Nephron progenitor cell (in vitro differentiated cells): ENCODE measurements at regions not wholly inside any gene's neighbourhood (a gene's known extent, or its start where the extent isn't known, plus 50 kb on each side); places are given as distances from the start of the nearest gene placed in this dataset.

Experiments used
- DNase-seq: peaks from one replicate; pipeline ENCODE4 v3.0.0; 2021
- H3K27ac Mint-ChIP-seq: 2 replicates; pipeline ENCODE4 v1.8.0; 2021; ENCODE audit warnings: mild to moderate bottlenecking, moderate library complexity, mixed read lengths
- H3K27me3 Mint-ChIP-seq: 2 replicates; pipeline ENCODE4 v1.8.0; 2021; ENCODE audit warnings: mild to moderate bottlenecking, low read depth, mixed read lengths; ENCODE audit not compliant: poor library complexity
- H3K36me3 Mint-ChIP-seq: 2 replicates; pipeline ENCODE4 v1.8.0; 2021; ENCODE audit warnings: low read depth, mixed read lengths
- H3K4me1 Mint-ChIP-seq: 2 replicates; pipeline ENCODE4 v1.8.0; 2021; ENCODE audit warnings: mixed read lengths
- H3K4me3 Mint-ChIP-seq: 2 replicates; pipeline ENCODE4 v1.8.0; 2021; ENCODE audit warnings: mild to moderate bottlenecking, moderate library complexity, mixed read lengths
- H3K9me3 Mint-ChIP-seq: 2 replicates; pipeline ENCODE4 v1.8.0; 2021; ENCODE audit warnings: mild to moderate bottlenecking, moderate library complexity, mixed read lengths
- TF ChIP-seq, protein P1 (sequence below): fragments of 200-600 bp; sonication (generic); IDR thresholded peaks from 2 replicates; pipeline ENCODE4 v1.5.0; 2021; ENCODE audit warnings: antibody characterized with exemption

DNA sequence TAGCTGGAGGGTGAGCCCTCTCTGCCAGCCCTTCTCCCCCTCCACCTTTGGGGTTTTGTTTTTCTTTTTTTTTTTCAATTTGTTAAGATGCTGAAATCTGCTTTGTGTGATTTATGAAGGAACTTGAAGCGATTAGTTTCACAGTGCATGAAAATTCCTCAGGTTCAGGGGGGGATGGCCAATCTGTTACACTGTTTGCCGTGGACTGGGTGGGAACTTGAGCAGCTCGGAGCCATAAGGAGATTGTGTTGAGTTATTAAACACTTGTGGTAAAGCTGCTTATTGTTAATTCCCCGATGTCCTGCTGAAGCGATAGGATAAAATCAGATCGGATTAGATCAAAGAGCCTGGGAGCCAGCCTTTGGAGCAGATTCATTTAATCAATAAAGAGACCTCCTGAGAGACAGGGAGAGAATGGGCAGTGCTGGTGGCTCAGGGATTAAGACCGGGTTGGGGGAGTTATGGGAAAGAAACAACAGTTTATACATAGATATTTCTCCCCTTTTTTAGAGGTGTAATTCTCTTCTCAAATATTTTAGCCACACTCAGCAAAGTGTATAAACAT, 105.8 kb upstream of the SPATA31D4 start:
- peaks cover 62% of the 10 kb centered on the region for H3K4me1 Mint-ChIP-seq
- no peaks in the 10 kb centered on the region for H3K36me3 Mint-ChIP-seq
- no peak for DNase-seq
- H3K9me3 Mint-ChIP-seq, result no peaks in the 10 kb centered on the region
- H3K27me3 Mint-ChIP-seq, result no peaks in the 10 kb centered on the region
- TF ChIP-seq, protein P1, sequence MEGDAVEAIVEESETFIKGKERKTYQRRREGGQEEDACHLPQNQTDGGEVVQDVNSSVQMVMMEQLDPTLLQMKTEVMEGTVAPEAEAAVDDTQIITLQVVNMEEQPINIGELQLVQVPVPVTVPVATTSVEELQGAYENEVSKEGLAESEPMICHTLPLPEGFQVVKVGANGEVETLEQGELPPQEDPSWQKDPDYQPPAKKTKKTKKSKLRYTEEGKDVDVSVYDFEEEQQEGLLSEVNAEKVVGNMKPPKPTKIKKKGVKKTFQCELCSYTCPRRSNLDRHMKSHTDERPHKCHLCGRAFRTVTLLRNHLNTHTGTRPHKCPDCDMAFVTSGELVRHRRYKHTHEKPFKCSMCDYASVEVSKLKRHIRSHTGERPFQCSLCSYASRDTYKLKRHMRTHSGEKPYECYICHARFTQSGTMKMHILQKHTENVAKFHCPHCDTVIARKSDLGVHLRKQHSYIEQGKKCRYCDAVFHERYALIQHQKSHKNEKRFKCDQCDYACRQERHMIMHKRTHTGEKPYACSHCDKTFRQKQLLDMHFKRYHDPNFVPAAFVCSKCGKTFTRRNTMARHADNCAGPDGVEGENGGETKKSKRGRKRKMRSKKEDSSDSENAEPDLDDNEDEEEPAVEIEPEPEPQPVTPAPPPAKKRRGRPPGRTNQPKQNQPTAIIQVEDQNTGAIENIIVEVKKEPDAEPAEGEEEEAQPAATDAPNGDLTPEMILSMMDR, result no peak
- no peak overlapping the region for H3K4me3 Mint-ChIP-seq
- peak overlapping the region; percentile 65 for H3K27ac Mint-ChIP-seq

DNA sequence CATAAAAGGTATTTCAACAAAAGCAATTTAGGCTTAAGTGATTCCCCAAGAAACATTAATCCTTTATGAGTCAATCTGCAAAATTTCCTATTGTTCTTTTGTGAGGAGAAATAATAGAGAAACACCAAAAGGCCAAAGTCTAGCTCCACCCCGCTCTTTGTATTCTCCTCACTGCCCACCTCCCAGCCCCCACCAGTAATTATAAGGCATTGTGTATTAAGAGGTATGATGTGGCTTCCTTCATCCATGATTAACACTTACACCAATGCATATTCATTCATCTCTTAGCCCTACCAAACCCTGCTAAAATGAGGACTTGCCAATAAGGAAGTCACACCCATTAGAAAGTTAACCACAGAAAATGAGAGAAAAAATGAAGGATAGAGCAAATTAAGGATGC, 105.3 kb upstream of the SPATA31D4 start:
- H3K27me3 Mint-ChIP-seq, result no peaks in the 10 kb centered on the region
- peaks cover 62% of the 10 kb centered on the region for H3K4me1 Mint-ChIP-seq
- no peak overlapping the region for H3K27ac Mint-ChIP-seq
- TF ChIP-seq, protein P1, result no peak
- H3K36me3 Mint-ChIP-seq, result no peaks in the 10 kb centered on the region
- no peaks in the 10 kb centered on the region for H3K9me3 Mint-ChIP-seq
- H3K4me3 Mint-ChIP-seq, result no peak overlapping the region
- no peak for DNase-seq

DNA sequence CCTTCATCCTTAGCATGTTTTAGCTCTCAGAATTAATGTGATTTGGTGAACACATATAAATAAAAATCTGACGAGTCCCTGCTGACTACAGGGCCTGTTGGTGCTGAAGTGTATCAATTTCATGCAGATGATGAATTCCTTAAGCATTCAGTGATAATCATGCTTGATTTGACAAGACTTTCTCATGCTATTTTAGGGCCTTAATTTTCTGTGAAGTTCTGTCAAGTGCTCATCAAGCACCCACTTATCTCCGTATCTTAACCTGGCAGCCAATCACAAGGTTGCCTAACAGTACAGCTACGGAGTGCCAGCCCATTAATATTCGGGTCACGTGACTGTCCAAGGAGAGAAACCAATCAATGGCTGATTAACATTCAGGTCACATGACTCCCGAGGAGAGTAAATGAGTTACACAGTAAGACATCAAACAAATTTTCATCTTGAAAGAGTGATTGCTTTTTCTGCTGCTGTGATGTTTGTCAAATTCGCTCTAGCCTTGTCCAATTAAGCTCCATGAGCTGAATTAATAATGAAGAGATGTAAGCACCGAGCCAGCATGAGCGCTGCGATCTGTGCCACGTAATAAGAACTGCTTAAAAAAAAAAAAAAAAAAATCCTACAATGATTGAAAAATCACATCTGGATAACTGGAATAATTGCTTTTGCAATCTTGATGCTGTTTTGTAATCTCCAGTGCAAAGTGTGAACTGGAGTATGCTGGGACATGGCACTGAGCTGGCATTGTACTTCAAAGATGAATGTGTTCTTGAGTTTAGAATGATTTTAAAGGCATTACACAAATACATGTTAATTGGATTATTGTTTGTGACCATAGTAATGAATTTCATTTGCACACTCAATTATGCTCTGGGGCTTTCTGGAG, 104.3 kb upstream of the SPATA31D4 start:
- no peak overlapping the region for H3K4me3 Mint-ChIP-seq
- H3K27ac Mint-ChIP-seq, result no peak overlapping the region
- TF ChIP-seq, protein P1, result no peak

DNA sequence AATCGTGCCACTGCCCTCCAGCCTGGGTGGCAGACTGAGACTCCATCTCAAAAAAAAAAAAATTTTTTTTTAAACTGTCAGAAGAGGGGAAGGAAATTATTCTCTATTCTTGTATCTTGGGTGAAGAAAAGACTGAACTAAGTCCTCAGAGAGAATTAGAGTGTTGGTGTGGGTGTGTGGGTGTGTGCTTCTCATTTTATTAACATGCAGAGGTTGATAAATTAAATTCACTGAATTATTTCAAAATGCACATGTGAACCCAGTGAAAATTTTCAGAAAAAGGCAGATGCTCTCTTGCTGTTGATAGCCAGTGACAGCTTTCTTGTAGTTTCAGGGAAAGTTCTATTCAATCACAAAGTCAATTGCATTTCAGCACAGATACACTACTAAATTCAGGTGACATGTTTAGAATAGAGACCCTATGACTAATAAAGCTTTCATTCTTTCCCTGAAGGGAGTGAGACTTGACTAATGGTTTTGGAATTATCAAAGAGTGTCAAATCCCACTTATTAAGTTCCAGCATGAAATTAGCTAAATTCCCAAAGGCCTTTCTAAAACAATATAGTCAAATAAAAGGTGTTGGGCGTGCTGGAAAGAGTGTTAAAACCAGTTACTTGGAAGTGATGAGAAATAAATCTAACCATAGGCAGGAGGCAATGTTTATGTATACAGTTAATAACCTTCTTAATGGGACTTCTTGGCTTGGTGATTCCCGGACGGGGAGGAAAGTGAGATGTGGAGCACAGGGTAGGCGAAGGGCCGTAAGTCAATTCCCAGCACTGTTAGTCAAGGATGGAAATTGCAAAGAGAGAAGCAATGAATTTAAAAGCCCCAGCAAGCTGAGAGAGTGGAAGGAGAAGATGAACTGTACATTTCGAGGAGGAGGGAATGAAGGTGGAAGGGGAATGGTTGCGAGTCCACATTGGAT, 103.2 kb upstream of the SPATA31D4 start:
- no peak for DNase-seq
- TF ChIP-seq, protein P1, result no peak
- Mint-ChIP-seq H3K27me3 (no peaks in the 10 kb centered on the region), H3K4me1 (peaks cover 52% of the 10 kb centered on the region), H3K4me3 (no peak overlapping the region), H3K36me3 (no peaks in the 10 kb centered on the region), H3K9me3 (no peaks in the 10 kb centered on the region), H3K27ac (peak overlapping the region; percentile 37)

More for the DNA sequence above, 104.3 kb upstream of the SPATA31D4 start:
- Mint-ChIP-seq H3K27me3 (no peaks in the 10 kb centered on the region), H3K36me3 (no peaks in the 10 kb centered on the region), H3K9me3 (no peaks in the 10 kb centered on the region), H3K4me1 (peaks cover 55% of the 10 kb centered on the region)
- no peak for DNase-seq

DNA sequence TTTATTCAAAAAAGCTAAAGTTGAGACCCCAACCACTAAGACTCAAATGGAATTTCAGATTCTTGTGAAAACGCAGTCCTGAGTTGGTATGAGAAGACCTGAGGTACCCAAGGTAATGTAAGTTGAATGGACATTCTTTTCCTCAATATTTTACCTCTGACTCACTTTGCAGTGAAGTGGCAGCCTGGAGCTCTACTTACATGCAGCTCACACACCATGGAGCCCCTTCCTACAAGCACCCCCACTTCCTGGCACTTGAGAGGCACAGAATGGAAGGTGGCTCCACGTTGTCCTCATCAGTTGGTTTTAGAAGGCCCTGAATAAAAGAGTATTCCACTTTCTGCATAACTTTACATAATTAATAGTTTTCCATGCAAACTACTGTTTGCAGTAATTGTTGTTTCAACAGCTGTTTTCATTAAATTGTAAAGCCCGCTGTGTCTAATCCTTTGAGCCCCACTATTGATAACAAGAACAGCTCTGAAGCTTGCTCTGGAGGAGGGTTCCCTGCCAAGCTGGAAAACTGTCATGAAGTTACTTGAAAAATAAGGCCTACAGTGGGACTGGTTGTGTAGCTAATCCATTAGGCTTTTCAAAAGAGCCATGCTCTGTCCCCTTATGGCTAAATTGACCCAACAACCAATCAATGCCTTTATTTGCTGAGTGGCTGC, 102.2 kb upstream of the SPATA31D4 start:
- Mint-ChIP-seq H3K27ac (no peak overlapping the region), H3K9me3 (no peaks in the 10 kb centered on the region), H3K4me3 (no peak overlapping the region), H3K27me3 (peaks cover 3% of the 10 kb centered on the region), H3K36me3 (no peaks in the 10 kb centered on the region), H3K4me1 (peaks cover 43% of the 10 kb centered on the region)
- DNase-seq, result no peak
- TF ChIP-seq, protein P1, result no peak
